HG03575 (cell line): ENCODE measurements at regions not wholly inside any gene's neighbourhood (a gene's known extent, or its start where the extent isn't known, plus 50 kb on each side); places are given as distances from the start of the nearest gene placed in this dataset.

Source experiments
- ATAC-seq: cut with Tn5 transposase; IDR thresholded peaks from one replicate; pipeline ENCODE4 v1.9.1; 2021; ENCODE audit not compliant: unreplicated experiment, insufficient number of reproducible peaks, low FRiP score; ENCODE audit errors: extremely low read depth

DNA sequence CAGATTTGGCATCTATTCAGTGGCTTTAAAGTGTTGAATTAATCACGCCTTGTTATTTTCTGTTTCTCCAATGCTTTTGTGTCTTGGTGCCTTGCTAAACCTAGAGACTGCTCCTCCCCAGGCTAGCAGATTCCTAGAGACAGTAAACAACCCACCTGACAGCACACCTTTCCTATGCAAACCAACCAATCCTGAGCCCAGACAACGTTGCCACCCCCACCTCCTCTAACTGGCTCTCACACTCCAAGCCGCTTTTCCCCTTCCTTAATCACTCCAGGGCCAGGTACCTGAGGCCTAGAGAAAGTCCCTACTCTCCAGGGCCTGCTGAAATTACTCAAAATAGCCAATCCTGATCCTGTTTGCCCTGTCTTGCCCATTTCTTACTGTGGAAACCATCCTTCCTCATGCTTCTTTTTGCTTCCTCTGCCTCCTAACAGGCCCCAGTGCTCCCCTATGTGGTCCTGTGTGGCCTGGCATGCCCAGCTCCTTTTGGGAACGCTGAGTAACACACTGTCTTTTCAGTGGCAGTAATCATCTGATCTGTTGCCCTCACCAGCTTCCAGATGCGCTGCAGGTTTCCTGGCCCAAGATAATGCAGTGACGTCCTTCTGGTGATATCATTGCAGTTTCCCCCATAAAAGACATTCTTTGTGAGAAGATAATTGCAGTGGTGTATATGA lies 53.4 kb downstream of the GAS1 start:
- no peak for ATAC-seq

DNA sequence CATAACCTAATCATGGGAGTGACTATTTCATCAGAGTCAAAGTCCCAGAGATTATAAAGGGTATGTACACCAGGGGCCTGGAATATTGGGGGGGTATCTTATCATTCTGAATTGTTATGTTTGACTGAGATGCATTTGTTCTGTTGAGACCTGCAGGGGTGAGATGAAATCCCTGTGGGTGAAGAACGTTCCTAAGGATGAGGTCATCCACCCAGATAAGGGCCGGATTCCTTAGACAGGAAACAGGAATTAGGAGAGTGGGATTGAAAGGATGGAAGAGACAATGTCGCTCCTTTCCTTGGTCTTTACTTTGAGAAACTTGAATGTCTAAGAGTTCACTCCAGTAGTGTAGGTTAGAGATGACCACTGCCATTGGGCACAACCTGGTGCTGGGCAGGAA lies 54.7 kb downstream of the GAS1 start:
- no peak for ATAC-seq

DNA sequence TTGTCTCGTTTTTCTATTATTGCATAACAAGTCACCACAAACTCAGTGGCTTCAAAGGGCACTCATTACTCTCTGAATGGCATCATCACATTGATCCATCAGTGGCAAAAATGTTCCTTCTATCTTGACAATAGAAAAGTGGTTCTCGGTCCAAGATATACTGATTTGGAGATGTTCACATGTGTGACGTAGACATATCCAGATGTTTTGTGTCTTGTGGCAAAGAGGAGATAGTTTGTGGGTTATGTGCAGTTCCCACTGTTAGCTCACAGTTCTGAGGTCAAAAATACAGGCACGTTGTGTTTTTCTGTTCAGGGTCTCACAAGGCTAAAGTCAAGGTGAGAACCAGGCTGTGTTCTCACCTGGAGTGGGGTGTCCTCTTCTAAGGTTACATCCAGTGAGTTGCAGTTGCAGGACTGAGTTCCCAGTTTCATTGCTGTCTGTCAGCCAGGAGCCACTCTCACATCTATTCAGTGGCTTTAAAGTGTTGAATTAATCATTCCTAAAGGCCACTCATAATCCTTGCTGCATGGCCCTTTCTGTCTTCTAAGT lies 55.3 kb downstream of the GAS1 start:
- ATAC-seq = no peak

DNA sequence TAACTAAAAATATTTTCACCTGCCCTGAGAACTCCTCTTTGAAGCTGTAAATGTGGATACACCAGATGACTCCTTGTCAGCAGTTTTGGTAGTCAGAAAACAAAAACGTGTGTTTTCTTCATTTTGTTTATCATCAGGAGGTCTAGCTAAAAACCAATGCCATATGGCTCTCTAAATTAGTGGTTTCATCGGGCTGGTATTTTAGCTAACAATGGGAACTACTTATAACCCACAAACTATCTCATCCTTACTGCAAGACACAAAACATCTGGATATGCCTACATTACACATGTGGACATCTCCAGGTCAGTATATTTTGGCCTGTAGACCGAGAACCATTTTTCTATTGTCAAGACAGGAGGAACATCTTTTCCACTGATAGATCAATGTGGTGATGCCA lies 56.2 kb downstream of the GAS1 start:
- ATAC-seq = no peak

DNA sequence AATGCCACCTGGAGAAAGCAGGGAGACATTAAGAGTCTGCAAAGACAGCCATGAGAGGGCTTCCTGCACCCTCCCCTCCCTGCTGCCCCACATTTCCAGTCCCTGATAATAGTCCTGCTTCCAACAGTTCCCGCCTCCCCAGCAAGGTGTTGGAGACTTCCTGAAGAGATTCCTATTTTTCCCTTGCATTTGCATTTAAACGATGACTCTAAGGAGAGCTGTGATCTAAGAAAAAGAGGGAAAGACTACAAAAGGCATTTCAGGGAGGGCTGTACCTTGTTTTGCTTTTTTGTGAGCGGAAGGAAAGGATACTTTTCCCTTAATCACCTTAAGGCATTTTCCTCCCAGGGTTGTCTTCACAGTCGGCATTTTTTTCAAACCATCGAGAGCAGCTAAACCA lies 62.1 kb downstream of the GAS1 start:
- ATAC-seq = no peak

DNA sequence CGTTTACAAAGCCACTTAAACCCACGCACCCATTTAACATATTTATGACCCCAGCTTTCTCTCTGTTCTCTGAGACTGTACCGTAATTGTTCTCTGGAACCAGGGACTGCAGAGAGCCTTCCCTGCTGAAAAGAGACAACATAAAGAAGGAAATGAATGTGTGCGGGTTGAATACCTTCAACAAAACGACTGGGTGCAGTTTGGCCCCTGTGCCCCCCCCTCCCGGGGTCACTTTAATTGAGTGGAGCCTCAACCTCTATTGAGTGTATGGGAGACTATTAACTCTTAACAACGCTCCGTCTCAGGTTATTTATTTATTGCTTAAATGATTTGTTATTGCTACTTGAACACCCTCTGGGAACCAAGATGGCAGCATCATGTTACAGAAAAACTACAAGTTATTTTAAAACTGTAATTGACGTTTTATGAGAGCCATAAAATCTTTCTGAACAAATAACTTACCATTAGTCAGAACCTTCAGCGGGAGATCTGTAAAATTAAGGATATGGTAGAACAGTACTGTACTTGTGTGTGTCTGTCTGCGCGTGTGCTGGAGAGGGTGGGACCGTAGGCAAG lies 70.6 kb downstream of the GAS1 start:
- ATAC-seq = no peak

DNA sequence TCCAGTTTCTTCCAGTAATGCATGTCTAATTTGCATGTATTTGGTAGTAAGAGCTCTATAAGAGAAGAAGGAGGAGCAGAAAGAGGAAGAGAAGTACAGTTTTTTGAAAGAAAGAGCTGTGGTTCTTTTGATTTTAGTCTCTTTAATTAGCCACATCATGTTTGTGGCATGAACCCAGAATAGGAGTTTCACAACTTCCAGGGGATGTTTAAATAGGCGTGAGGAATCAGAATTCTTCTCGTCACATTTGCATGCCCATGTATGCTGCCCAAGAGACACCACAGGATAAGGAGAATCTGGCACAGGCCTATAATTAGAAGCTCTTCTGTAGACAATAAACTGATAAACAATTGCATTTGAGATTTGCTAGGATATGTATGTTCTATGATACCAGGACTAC lies 78.7 kb downstream of the GAS1 start:
- ATAC-seq = no peak

DNA sequence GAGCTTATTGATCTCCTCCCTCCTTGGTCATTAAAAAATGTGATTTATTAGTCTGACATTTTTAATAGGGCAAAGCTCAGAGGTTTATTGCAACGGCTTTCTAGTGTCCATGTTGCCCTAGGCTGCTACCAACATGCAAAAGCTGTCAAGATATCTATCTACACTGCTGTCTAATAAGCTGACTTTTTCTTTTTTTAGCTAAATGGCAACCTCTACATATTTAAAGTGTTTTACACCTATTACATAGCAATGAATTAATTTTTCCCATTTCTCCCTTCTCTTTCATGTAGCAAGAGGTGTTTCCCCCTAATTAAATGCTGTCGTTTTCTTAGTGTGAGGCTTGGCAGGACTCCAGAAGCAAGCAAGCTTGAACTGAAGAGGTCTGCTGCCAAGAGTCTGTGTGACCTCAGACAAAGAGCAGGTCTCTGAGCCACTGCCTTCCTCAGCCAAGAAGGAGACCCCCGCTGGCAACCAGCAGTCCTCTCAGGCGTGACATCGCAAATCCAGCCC lies 79.4 kb downstream of the GAS1 start:
- ATAC-seq = no peak

DNA sequence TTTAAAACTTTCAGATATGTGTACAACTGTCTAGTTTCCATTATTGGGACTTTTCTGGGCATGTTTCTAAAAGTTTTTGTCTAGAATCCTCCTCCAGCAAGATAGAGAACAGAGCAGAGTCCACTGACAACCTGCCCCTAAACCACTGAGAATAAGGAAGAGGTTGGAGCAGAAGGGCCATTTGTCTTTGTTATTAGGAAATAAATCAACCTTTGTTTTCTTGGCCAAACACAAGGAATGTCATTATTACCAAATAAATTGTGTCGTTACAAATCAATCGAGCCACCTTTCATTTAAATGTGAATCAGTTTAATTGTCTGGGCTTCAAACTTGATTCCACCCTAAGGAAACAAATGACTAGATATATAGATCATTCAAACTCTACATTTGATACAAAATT lies 81.4 kb downstream of the GAS1 start:
- ATAC-seq = no peak

DNA sequence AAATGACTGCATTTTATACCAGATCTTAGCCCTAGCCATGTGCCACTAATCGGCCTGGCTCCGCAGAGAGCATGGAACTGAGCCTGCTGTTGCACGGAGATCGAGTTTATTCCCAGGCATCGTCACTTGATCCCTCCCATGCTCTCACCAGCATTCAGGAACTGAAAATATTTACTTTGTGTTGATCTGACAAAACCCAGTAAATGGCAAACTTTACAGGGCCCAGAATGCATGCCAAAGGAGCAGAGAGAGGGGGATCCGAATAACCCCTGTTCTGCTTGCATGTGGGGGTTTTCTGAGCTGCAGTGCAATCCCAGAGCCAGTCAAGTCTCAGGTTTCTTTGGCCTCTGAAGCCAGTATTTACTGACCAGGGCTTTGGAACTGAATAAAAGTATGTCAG lies 87.3 kb downstream of the GAS1 start:
- no peak for ATAC-seq

DNA sequence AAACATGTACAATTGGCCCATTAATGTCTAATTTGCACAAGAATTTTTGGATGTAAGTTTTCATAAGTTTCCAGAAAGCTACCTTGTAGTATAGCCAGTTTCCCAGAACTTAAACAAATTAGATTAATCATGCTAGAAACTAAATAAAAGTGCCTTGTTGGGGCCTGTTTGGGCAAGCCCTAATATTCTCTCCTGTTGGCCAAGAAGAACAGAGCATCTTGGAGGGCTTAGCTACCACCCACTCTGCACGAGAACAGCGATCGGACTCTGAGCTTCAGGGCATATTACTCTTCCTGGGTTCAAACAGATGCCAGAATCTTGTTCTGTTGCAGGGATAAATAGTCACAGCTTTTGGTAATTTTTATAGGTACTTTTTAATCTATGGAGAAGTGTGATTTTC lies 88.2 kb downstream of the GAS1 start:
- no peak for ATAC-seq

DNA sequence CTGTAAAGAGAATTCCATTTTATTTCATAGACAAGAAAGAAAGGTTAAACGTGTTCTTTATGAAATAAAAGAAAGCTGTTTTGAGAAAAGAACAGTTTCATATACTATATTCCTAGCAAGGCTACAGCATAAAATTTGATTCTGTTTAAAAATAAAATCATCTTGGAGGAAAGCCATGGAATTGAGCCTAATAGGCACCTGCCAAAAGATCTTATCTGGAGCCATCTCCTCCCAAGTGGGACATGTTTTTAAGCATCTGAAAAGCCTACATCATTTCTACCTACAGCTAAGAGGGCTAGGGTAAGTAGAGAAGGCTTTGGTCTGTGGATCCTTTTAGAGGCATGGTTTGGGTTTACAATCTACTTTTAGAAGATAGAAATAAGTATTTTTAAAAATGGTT lies 89.3 kb downstream of the GAS1 start:
- no peak for ATAC-seq

DNA sequence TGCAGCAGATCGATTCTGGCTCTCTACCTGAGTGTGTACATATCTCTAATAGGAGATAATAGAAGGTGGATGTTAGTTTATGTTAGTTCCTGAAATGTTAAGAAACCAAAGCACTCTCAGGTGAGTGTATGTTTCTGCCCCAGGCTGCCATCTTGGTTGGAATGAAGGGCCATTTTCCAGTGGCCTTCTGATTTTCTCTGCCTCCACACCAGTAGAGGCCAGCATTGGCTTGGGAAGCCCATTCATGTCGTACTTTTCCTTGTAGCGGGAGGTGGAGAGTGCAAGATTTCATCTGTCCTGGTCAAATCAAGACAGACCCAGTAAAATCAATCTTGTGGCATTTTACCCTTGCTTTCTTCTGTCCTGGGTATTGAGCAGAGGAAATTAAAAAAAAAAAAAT lies 91.0 kb downstream of the GAS1 start:
- no peak for ATAC-seq

DNA sequence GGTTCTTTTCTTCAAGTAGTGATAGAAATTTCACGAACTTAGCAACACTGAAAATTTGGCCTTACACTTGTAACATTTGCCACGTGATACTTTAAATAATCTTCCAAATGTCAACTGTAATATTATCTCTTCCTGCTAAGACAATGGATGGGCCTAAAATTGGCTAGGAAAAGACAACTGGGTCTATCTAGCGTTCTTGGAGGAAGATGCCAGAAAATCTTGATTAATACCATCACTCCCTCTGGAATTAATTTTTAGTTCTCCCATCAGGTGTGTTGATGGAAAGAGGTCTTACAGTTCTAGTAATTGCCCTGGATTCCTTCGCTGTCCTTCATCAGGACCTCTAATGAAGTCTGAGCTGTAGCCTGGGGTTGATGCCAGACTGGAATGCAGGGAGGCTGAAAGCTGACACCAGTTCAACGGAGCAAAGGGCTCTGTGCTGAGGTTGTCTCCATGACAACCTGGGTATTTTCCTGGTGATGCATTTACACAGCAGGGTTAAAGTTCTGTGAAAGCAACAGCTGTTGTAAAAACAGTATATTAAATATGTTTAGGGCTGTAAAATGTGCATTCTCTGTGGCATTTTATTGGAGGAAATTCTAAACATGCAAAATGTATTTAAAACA lies 92.3 kb downstream of the GAS1 start:
- ATAC-seq = no peak

DNA sequence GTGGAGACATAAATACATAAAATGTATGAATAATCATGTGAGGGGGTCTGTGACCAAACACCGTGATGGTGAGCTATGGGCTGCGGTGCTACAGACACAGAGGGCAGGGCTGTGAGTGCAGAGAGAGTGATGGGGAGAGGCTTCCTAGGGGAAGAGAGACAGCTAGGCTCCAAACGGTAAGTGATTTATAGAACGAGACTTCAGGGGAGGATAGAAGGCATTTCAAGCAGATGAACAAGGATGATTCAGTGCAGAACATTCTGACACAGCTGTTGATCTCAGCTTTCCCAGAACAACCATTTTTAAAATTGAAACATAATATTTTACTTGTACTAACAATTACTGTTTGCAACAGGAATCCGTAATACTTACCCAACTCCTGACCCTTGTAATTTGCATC lies 100.7 kb downstream of the GAS1 start:
- no peak for ATAC-seq

DNA sequence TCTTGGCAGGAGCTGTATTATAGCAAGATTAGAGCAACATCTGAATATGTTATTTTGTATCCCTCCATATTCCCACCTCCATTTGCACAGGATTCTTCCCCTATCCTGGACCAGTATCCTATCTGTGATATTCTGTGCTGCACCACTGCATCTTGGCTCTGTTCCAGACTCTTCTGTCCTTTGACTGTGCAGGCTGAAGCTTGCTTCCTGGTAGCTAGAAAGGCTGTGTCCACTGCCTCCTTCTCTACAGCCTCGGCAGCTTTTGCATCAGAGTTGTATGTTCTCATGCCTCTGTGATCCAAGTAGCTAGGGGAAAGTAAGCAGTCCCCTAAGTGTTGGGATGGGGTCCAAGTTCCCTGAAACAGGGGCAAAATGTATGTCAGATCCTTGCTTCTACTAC lies 104.1 kb downstream of the GAS1 start:
- no peak for ATAC-seq

DNA sequence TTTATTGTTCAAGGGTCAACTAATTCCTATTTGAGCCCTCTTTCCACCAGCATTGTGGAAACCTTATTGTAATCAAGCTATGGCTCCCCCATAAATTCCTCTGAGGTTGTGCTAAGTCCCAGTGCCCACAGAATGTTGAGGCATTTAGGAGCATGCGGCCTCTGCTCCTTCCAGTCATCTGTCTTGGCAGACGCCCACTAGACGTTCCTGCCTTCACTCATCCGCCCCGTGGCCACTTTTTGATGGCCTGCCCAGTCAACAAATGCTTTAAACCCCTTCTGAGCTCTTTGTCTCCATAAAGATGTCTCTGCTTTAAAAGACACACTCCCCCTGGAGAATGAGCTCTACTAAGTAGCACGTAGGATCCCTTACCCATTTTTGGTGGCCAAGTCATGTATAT lies 104.7 kb downstream of the GAS1 start:
- no peak for ATAC-seq

DNA sequence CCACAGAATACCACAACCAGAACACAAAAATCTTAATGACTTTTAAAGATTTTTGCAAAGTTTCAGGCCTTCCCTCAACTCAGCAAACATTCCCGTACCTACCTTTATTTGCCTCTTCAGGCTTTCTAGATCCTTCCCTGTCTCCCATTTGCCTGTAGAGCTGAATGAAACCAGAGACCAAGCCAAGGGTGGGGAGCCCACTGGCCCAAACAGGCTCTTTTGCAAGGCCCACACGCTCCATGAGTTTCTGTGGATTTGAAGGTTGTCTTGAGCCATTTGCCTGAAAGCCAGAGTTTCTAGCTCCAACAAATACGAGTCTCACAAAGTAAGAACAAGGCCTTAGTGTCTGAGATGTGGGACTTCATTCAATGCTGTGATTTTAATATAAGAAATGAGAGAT lies 107.8 kb downstream of the GAS1 start:
- ATAC-seq = no peak

DNA sequence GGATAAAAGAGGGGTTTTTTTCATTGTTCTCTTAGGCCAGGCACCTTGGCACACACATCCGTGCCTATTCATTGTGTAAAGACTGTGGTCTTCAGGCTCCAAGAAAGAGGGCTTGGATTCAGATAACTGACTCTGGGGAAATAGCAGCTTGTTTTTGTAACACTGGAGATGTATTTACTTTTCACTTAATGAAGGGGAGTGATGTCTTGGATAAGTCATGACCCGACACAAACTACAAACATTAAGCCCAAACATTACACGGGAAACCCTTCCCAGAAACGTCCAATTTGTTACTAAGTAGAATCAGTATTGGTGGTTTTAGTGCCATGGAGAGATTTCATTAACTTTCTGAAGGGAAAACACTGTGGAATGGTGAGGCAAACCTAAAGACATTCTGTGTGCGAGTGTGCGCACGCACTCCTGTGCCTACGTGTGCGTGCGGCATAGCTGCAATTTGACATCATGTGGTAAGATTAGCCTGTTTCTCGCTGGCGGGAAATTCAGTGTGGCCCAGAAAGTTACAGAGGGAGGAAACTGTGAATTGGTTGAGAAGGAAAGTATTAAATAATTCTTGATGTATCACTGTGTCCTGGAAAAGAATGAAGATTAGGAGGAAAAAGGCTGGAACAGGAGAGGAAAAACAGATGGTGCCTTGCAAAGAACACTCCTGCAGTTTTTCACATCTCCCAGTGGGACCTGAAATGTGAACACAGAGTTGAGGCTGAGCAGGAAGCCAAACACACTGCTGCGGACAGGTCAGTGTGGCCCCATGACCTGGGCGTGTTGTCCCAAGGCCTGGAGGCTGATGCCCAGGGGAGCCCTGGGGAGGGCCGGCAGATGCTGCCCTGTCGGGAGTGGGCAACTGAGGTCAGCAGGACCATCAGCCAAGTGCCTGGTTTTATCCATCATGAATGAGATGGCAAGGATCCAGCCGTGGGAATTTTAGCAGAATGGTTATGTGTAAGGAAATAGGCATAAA lies 108.5 kb downstream of the GAS1 start:
- ATAC-seq = no peak
